Lung microvascular endothelial cell (primary cell): ENCODE measurements at regions not wholly inside any gene's neighbourhood (a gene's known extent, or its start where the extent isn't known, plus 50 kb on each side); places are given as distances from the start of the nearest gene placed in this dataset.

Experiments used
- DNase-seq, 2 donors: peaks; one replicate each; pipeline versions ENCODE4 v3.0.0 to v3.0.0-alpha.2; 2010; ENCODE audit warnings: low read depth in 2 of 2

- no peak for DNase-seq
Observed at GRCh38 chr3:135473449-135473848, 492.1 kb upstream of the PPP2R3A start.

- no peak for DNase-seq
Observed at GRCh38 chr3:135487261-135487660, 478.3 kb upstream of the PPP2R3A start.

GRCh38 chr3:135490219-135490915, 475.2 kb upstream of the PPP2R3A start:
- no peak for DNase-seq

- DNase-seq, result no peak
Observed at GRCh38 chr3:135491491-135492205, 473.9 kb upstream of the PPP2R3A start.

GRCh38 chr3:135495891-135496290, 469.6 kb upstream of the PPP2R3A start:
- DNase-seq, result no peak

- no peak for DNase-seq
Observed at GRCh38 chr3:135497979-135498378, 467.5 kb upstream of the PPP2R3A start.

GRCh38 chr3:135499426-135499825, 466.1 kb upstream of the PPP2R3A start:
- DNase-seq, result no peak

GRCh38 chr3:135500034-135500433, 465.5 kb upstream of the PPP2R3A start:
- DNase-seq, result no peak

- DNase-seq, result no peak
Observed at GRCh38 chr3:135503065-135503759, 462.3 kb upstream of the PPP2R3A start.

GRCh38 chr3:135503760-135504686, 461.5 kb upstream of the PPP2R3A start:
- peak; percentile 29 to 52 for DNase-seq

GRCh38 chr3:135513106-135514059, 452.1 kb upstream of the PPP2R3A start:
- peak in 1 of 2 donors; percentile 3 for DNase-seq

GRCh38 chr3:135514060-135514448, 451.5 kb upstream of the PPP2R3A start:
- DNase-seq, result no peak

- DNase-seq, result no peak
Observed at GRCh38 chr3:135516143-135516542, 449.4 kb upstream of the PPP2R3A start.

GRCh38 chr3:135528413-135529015, 437.0 kb upstream of the PPP2R3A start:
- no peak for DNase-seq

GRCh38 chr3:135532021-135532420, 433.5 kb upstream of the PPP2R3A start:
- DNase-seq, result no peak

- DNase-seq, result no peak
Observed at GRCh38 chr3:135538123-135538522, 427.4 kb upstream of the PPP2R3A start.

- DNase-seq, result no peak
Observed at GRCh38 chr3:135539351-135539750, 426.2 kb upstream of the PPP2R3A start.

GRCh38 chr3:135539854-135540253, 425.7 kb upstream of the PPP2R3A start:
- no peak for DNase-seq

GRCh38 chr3:135549928-135550494, 415.5 kb upstream of the PPP2R3A start:
- DNase-seq, result no peak

GRCh38 chr3:135556174-135556573, 409.4 kb upstream of the PPP2R3A start:
- DNase-seq, result no peak
